HepG2 (cell line): ENCODE measurements at regions not wholly inside any gene's neighbourhood (a gene's known extent, or its start where the extent isn't known, plus 50 kb on each side); places are given as distances from the start of the nearest gene placed in this dataset.

ENCODE experiments used
- ATAC-seq: fragments of 200-7000 bp; cut with Tn5 transposase; 3 replicates; pipeline ENCODE4 v1.9.1; 2020; ENCODE audit warnings: mild to moderate bottlenecking, moderate library complexity
- BruUV-seq: library from RNA; stranded (reverse); fragments of 400-500 nt; replicated peaks from 2 replicates; lab custom pipeline; 2021; lab: Mats Ljungman, UMichigan
- CTCF ChIA-PET: fragments of 300-600 bp; formaldehyde crosslinking; extraction: SDS; loops from one replicate; lab custom pipeline; 2021; ENCODE audit warnings: low total read pairs, inconsistent platforms, low intra/inter-chr PET ratio; lab: Yijun Ruan, JAX
- POLR2A ChIA-PET: fragments of 350-600 bp; sonication (Branson Sonifier 250); formaldehyde crosslinking; loops from one replicate; lab custom pipeline; 2020; ENCODE audit warnings: antibody characterized with exemption, inconsistent platforms; lab: Yijun Ruan, JAX
- DNase-seq: peaks from one replicate; pipeline ENCODE4 v3.0.0-alpha.2; 2015; ENCODE audit warnings: low spot score
- FAIRE-seq: peaks from 3 replicates; lab custom pipeline; 2011; peaks lifted over from hg19 to GRCh38; lab: Jason Lieb, UNC
- H2AFZ ChIP-seq: one replicate; pipeline ENCODE4 v1.6.1; 2011; ENCODE audit warnings: low read length, inconsistent platforms
- H3K27ac ChIP-seq: fragments of 300-600 bp; 3 replicates; pipeline ENCODE4 v1.8.0; 2011; ENCODE audit warnings: mixed run types, mild to moderate bottlenecking, mixed read lengths, low read length, inconsistent platforms; ENCODE audit not compliant: insufficient read depth; ENCODE audit errors: extremely low read length
- H3K27me3 ChIP-seq, 2 experiments: fragments of 200-600 bp in 1 of 2; 2 replicates in 1 of 2; 3 replicates in 1 of 2; pipeline versions ENCODE4 v1.6.0 to v1.8.0; 2011; ENCODE audit warnings: low read length in 2 of 2, mild to moderate bottlenecking in 2 of 2, moderate library complexity in 2 of 2, inconsistent platforms in 1 of 2; ENCODE audit not compliant: insufficient read depth in 2 of 2, control insufficient read depth in 1 of 2
- H3K36me3 ChIP-seq, 2 experiments: fragments of 200-600 bp in 1 of 2; replicated peaks in 1 of 2; 2 replicates in 1 of 2; 3 replicates in 1 of 2; pipeline versions ENCODE4 v1.5.1 to v1.8.0; 2011; ENCODE audit warnings: low read length in 2 of 2, inconsistent platforms in 1 of 2; ENCODE audit not compliant: insufficient read depth in 2 of 2, control insufficient read depth in 1 of 2
- H3K4me1 ChIP-seq: 2 replicates; pipeline ENCODE4 v1.5.1; 2012; ENCODE audit warnings: low read length, inconsistent platforms; ENCODE audit not compliant: insufficient read depth
- H3K4me2 ChIP-seq: 2 replicates; pipeline ENCODE4 v1.6.0; 2011; ENCODE audit warnings: low read depth, low read length, inconsistent platforms
- H3K4me3 ChIP-seq, 3 experiments: fragments of 200-600 bp in 1 of 3; sonication (generic), shearing (Covaris generic) in 1 of 3; replicated peaks in 1 of 3; 2 replicates each; pipeline ENCODE4 v1.5.1; 2011 to 2016; ENCODE audit warnings: low read length in 3 of 3, inconsistent platforms in 2 of 3, low read depth in 2 of 3, mild to moderate bottlenecking in 2 of 3, control low read depth in 1 of 3, mixed read lengths in 1 of 3; ENCODE audit not compliant: insufficient read depth in 1 of 3
- H3K79me2 ChIP-seq: one replicate; pipeline ENCODE4 v1.6.1; 2011; ENCODE audit warnings: low read length, inconsistent platforms; ENCODE audit not compliant: insufficient read depth
- H3K9ac ChIP-seq: 2 replicates; pipeline ENCODE4 v1.6.0; 2011; ENCODE audit warnings: mild to moderate bottlenecking, low read depth, low read length, inconsistent platforms; ENCODE audit not compliant: insufficient read depth
- H3K9me3 ChIP-seq: 2 replicates; pipeline ENCODE4 v1.5.1; 2012; ENCODE audit warnings: mild to moderate bottlenecking, low read length
- H4K20me1 ChIP-seq: 2 replicates; pipeline ENCODE4 v1.6.0; 2011; ENCODE audit warnings: inconsistent platforms, mild to moderate bottlenecking, low read length, moderate library complexity; ENCODE audit not compliant: insufficient read depth
- MNT ChIP-seq: fragments of 450-650 bp; IDR thresholded peaks from 2 replicates; pipeline ENCODE4 v1.6.1; 2016
- WGBS: methylation state at CpG from one replicate; pipeline ENCODE4 v1.1.6; 2017; ENCODE audit warnings: low lambda C conversion rate; 5-methylcytosine and 5-hydroxymethylcytosine counted together
- in situ Hi-C: cut with HindIII; loops from 2 replicates; pipeline ENCODE4 v1.10.0; 2017; ENCODE audit warnings: low pct_unique_long_range_greater_than_20kb; ENCODE audit not compliant: extremely low pct_ligation_motif_present
- intact Hi-C: fragments of 100-400 bp; cut with micrococcal nuclease; formaldehyde crosslinking; loops from one replicate; pipeline ENCODE4 v1.10.0; 2022; ENCODE audit not compliant: unreplicated experiment
- TF ChIP-seq, protein P1 (sequence below): sonication (generic); formaldehyde crosslinking; IDR thresholded peaks from 2 replicates; pipeline ENCODE4 v1.5.1; 2020; ENCODE audit warnings: missing genetic modification reagents, mild to moderate bottlenecking, borderline replicate concordance

GRCh38 chr5:74188351-74189105 lies 452.0 kb downstream of the ENC1 start:
- CTCF ChIA-PET = no interaction called here

More at GRCh38 chr5:74188351-74189105, 452.0 kb downstream of the ENC1 start:
- in situ Hi-C loops = no loop called here
- Histone ChIP-seq H3K4me1 (no peaks in the 10 kb centered on the region), H3K4me2 (no peak overlapping the region), H4K20me1 (no peaks in the 10 kb centered on the region), H3K4me3 (no peak overlapping the region), H3K27me3 (peaks cover 0 to 5% of the 10 kb centered on the region in 2 experiments; a peak in 3 of 5 replicates), H3K9ac (no peak overlapping the region), H3K9me3 (no peaks in the 10 kb centered on the region), H3K36me3 (no peaks in the 10 kb centered on the region), H2AFZ (no peak overlapping the region), H3K79me2 (no peaks in the 10 kb centered on the region), H3K27ac (no peak overlapping the region)
- DNase-seq = no peak
- BruUV-seq = no TSS peak
- TF ChIP-seq MNT = 0 out of 2 replicates have a peak, but pooled peaks have one; percentile 5
- TF ChIP-seq, protein P1, sequence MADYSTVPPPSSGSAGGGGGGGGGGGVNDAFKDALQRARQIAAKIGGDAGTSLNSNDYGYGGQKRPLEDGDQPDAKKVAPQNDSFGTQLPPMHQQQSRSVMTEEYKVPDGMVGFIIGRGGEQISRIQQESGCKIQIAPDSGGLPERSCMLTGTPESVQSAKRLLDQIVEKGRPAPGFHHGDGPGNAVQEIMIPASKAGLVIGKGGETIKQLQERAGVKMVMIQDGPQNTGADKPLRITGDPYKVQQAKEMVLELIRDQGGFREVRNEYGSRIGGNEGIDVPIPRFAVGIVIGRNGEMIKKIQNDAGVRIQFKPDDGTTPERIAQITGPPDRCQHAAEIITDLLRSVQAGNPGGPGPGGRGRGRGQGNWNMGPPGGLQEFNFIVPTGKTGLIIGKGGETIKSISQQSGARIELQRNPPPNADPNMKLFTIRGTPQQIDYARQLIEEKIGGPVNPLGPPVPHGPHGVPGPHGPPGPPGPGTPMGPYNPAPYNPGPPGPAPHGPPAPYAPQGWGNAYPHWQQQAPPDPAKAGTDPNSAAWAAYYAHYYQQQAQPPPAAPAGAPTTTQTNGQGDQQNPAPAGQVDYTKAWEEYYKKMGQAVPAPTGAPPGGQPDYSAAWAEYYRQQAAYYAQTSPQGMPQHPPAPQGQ (CRISPR knock-in tag) = no peak
- 23% methylated on average over 2 of the region's 2 CpGs for WGBS
- POLR2A ChIA-PET = no interaction called here
- intact Hi-C loops = no loop called here
- FAIRE-seq = no peak
- ATAC-seq = no peak
